ENCODE measurements at regions not wholly inside any gene's neighbourhood (a gene's known extent, or its start where the extent isn't known, plus 50 kb on each side); places are given as distances from the start of the nearest gene placed in this dataset.
"Not testable (repeated sequence)": the region's sequence is repeated elsewhere in the genome, so short reads cannot be mapped to it uniquely, and the experiment has no call there.

DNA sequence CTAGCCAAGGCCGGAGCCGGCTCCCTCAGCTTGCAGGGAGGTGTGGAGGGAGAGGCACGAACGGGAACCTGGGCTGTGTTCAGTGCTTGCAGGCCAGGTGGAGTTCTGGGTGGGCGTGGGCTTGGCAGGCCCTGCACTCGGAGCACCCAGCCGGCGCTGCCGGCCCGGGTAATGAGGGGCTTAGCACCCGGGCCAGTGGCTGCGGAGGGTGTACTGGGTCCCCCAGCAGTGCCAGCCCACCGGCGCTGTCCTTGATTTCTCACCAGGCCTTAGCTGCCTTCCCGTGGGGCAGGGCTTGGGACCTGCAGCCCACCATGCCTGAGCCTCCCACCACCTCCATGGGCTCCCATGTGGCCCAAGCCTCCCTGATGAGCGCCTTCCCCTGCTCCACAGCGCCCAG lies 430.5 kb upstream of the API5 start:
- DNase-seq: not testable (repeated sequence)

DNA sequence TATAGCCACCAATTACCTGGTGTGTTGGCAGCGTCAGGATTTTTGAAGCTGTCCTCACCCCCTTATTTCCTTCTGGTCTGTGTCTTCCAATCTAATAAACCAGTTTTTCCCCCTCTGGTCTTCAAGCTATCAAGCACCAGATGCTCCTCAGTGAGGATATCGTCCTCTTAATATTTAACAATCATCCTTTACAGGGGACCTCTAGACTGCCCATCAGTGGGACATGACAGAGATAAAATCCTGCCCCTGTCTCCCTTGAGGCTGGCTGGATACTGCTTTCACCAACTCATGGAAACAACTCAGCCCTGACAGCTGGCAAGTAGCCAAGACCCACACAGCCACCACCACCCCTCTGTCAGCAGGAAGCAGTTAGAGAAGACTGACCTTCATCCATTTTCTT lies 421.0 kb upstream of the API5 start:
- DNase-seq: no peak

GRCh38 chr11:42901084-42901483 lies 410.7 kb upstream of the API5 start:
- no peak for DNase-seq

DNA sequence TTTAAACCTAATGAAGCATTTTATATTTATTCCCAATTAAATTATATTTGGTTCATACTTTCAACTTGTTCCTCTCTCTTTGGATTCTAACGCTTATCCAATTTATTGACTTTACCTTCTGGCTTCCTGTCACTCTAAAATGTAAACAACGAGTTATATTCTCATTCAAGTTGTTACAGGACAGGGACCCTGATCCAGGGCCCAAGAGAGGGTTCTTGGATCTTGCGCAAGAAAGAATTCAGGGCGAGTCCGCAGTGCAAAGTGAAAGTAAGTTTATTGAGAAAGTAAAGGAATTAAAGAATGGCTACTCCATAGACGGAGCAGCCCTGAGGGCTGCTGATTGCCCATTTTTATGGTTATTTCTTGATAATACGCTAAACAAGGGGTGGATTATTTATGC lies 405.6 kb upstream of the API5 start:
- DNase-seq: no peak

- no peak for DNase-seq
Measured at GRCh38 chr11:42913731-42914130, 398.1 kb upstream of the API5 start.

GRCh38 chr11:42923651-42924050 lies 388.1 kb upstream of the API5 start:
- no peak for DNase-seq

- DNase-seq: no peak
Measured at GRCh38 chr11:42925916-42926315, 385.9 kb upstream of the API5 start.

DNA sequence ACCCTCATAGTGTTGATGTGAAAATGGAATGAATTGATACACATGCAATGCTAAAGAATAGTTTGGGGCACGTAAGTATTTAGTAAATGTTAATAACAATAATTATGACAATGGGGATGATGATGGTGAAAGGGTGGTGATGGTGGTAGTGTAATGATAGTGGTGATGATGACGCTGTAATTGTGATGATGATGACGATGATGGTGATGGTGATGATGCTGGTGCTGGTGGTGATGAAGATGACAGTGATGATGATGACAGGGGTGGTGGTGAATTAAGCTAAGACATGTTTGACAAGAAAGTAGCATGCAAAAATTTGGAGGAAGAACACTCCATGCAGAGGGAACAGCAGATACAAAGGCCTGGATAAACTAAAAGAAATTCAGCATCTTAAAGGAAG lies 364.4 kb upstream of the API5 start:
- no peak for DNase-seq

DNA sequence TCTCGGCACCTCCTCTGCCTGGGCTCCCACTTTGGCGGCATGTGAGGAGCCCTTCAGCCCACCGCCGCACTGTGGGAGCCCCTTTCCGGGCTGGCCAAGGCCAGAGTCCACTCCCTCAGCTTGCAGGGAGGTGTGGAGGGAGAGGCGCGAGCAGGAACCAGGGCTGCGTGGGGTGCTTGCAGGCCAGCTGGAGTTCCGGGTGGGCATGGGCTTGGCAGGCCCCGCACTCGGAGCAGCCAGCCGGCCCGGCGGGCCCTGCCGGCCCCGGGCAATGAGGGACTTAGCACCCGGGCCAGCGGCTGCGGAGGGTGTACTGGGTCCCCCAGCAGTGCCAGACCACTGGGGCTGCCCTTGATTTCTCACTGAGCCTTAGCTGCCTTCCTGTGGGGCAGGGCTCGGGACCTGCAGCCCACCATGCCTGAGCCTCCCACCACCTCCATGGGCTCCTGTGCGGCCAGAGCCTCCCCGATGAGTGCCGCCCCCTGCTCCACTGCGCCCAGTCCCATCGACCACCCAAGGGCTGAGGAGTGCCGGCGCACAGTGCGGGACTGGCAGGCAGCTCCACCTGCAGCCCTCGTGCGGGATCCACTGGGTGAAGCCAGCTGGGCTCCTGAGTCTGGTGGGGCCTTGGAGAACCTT lies 361.9 kb upstream of the API5 start:
- DNase-seq: not testable (repeated sequence)

- no peak for DNase-seq
Measured at GRCh38 chr11:42951266-42951665, 360.5 kb upstream of the API5 start.

GRCh38 chr11:42957831-42958230 lies 354.0 kb upstream of the API5 start:
- DNase-seq: no peak

DNA sequence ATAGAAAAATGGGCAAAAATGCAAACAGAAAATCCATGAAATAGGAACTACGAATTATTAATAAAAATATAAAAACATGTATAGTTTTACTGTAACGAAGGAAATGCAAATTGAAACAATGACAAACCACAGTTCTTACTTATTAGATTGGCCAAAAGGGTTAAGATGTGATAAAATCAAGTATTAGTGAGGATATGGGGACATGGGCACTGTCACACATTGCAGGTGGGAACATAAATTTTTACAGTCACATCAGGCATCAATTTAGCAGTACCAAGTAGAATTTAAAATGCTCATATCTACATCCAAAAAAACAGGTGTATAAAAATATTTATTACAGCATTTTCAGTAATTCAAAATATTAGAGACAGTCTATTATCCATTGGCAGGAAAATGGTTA lies 353.2 kb upstream of the API5 start:
- no peak for DNase-seq

DNA sequence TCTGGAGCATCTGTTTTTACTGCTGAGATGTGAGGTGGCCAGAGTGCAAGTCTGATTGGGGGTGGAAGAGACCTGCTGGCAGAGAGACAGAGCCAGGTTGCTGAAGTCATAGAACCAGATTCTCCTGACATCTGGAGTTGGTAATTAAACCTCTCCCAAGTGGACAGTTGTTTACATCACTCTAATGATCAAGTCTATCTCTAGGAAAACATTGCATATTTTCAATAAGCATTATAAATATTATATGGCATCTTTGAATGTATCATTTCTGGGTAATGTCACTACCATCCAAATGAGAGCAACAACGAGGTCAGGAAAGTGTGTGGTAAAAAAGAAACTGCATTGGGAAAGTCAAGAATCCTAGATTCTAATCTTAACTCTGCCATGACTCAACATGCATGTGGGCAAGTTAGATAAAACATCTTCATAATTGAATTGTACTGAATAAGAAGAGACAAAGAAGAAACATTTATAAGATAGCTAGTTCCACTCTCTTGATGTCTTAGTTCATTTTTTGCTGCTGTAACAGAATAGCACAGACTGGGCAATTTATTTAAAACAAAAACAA lies 351.2 kb upstream of the API5 start:
- DNase-seq: no peak

- no peak for DNase-seq
Measured at GRCh38 chr11:42967653-42968052, 344.1 kb upstream of the API5 start.

GRCh38 chr11:42972741-42973140 lies 339.1 kb upstream of the API5 start:
- no peak for DNase-seq

- DNase-seq: no peak
Measured at GRCh38 chr11:42974510-42975179, 337.2 kb upstream of the API5 start.

DNA sequence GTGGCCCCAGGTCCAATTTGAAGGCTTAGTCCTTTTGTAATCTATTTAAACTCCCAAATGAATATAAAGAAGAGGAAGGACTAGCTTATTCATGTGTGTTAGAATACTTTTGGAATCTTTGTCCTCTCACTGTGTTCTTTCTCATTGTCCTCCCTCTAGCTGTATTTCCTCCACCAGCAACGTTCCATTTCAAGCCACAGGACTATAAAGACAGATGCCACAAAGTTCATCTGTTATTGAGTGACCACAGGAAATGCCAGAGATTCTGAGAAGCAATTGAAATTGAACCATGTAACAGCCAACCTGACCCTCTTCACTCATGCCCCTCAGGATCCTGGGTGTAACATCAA lies 336.6 kb upstream of the API5 start:
- no peak for DNase-seq

DNA sequence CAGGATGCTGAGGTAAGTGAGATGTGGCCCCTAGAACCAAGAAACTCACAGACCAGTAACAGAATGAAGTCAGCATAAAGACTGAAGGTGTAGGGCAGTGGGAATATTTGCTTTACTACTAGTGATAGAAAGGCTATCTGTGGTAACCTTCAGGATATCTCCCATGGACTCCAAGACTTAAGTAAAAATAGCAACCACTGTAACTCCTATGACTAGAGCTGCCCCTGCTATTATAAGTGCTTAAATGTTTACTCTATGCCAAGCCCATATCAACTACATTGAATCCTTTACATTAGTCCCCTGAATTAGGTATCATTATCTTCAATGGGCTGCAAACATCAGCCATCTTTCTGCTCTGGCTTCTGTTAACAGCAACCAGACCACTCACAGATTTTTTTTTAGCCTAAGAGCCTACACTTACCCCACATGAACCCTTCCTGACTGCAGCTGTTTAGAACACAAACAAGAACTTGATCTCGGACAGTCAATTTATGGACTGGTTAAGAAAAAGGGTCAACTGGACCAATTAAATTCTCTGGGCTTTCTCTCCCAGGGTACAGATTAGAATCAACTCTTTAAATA lies 335.1 kb upstream of the API5 start:
- DNase-seq: no peak

- DNase-seq: no peak
Measured at GRCh38 chr11:42992594-42992993, 319.2 kb upstream of the API5 start.

GRCh38 chr11:42996421-42997307 lies 315.1 kb upstream of the API5 start:
- no peak for DNase-seq

DNA sequence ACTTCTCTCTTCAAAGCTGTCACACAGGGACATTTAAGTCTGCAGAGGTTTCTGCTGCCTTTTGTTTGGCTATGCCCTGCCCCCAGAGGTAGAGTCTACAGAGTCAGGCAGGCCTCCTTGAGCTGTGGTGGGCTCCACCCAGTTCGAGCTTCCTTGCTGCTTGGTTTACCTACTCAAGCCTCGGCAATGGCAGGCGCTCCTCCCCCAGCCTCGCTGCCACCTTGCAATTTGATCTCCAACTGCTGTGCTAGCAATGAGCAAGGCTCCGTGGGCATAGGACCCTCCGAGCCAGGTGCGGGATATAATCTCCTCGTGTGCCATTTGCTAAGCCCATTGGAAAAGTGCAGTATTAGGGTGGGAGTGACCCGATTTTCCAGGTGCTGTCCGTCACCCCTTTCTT lies 306.9 kb upstream of the API5 start:
- DNase-seq: not testable (repeated sequence)

- no peak for DNase-seq
Measured at GRCh38 chr11:43010042-43010441, 301.8 kb upstream of the API5 start.

GRCh38 chr11:43012606-43013005 lies 299.2 kb upstream of the API5 start:
- DNase-seq: no peak

All from activated T-cell treated with anti-CD3 and anti-CD28 coated beads, Interleukin-2, amount 50 U/mL, for 48 hours (primary cell).